ENCODE measurements at regions not wholly inside any gene's neighbourhood (a gene's known extent, or its start where the extent isn't known, plus 50 kb on each side); places are given as distances from the start of the nearest gene placed in this dataset.

DNA sequence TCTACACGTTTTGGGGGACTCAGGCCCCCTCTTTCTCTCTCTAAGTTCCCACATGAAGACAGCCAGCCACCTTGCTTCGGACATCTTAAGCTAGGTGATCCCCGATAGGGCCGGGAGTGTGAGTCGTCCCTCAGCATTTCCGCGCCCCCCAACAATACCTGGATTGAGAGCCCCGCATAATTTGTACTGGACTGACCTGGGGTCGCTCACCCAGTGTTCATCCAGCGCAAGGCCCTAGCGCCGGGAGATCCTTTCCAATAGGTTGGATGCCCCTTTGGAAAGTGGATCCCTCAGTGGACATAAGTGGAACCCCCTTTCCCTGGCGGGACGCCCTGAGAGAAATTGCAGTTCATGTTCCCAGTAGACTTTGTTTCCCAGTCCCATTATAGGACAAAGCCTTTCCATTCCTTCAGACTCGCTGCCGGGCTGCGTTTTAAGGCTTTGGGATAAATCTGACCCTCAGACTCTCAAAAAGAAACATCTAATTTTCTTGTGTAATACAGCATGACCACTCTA, 77.8 kb upstream of the KCNH7 start:
- Mint-ChIP-seq H3K27ac (ENCODE audit: unreplicated experiment) (no peak overlapping the region), H3K27me3 (ENCODE audit: low read depth) (no peaks in the 10 kb centered on the region), H3K9me3 (peaks cover 6% of the 10 kb centered on the region), H3K4me3 (no peak overlapping the region), H3K4me1 (no peaks in the 10 kb centered on the region), H3K36me3 (ENCODE audit: low read depth) (no peaks in the 10 kb centered on the region)
- TF ChIP-seq, protein P1, sequence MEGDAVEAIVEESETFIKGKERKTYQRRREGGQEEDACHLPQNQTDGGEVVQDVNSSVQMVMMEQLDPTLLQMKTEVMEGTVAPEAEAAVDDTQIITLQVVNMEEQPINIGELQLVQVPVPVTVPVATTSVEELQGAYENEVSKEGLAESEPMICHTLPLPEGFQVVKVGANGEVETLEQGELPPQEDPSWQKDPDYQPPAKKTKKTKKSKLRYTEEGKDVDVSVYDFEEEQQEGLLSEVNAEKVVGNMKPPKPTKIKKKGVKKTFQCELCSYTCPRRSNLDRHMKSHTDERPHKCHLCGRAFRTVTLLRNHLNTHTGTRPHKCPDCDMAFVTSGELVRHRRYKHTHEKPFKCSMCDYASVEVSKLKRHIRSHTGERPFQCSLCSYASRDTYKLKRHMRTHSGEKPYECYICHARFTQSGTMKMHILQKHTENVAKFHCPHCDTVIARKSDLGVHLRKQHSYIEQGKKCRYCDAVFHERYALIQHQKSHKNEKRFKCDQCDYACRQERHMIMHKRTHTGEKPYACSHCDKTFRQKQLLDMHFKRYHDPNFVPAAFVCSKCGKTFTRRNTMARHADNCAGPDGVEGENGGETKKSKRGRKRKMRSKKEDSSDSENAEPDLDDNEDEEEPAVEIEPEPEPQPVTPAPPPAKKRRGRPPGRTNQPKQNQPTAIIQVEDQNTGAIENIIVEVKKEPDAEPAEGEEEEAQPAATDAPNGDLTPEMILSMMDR (conservative IDR thresholded peaks at IDR 0.05), result no peak
- no peak for DNase-seq (ENCODE audit: low read depth, low spot score)

DNA sequence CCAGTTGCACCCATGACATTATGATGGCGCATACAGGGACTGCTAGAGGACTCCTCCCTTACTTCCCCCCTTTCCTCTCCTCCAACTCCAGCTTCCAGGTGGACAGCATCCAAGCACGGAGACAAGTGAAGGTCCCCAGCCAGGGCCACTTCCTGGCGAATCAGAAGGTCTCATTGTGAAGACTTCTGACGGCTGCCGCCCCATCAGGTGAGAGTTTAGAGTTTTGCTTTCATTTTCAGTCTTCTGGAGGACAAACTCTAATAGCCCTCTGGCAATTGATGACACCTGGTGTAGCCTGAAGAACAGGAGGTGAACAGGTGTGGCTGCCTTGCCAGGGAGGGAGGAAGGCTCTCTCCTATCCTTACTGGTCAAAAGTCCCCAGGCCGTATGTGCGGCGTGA, 77.3 kb upstream of the KCNH7 start:
- TF ChIP-seq, protein P1 (conservative IDR thresholded peaks at IDR 0.05), result no peak
- Mint-ChIP-seq H3K4me3 (no peak overlapping the region), H3K27ac (ENCODE audit: unreplicated experiment) (no peak overlapping the region), H3K4me1 (no peaks in the 10 kb centered on the region), H3K27me3 (ENCODE audit: low read depth) (no peaks in the 10 kb centered on the region), H3K36me3 (ENCODE audit: low read depth) (no peaks in the 10 kb centered on the region), H3K9me3 (peaks cover 6% of the 10 kb centered on the region)
- no peak for DNase-seq (ENCODE audit: low read depth, low spot score)

DNA sequence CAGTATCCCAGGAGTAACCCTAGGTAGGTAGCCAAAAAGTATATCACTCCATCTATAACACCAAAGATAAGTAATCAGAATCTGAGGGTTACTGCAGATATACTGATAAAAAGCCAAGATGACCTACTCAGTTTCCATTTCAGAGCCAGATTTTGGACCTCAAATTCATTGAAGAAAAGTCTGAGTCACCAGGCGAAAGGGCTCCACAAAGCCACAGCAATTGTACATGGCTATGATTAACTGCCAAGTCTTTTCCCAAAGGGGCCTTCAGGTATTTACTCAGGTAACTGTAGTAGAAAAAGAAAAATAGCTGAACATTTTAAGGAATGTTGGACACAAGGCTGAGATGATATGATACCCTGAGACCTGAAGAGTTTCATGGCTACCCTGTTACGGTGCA, 75.6 kb upstream of the KCNH7 start:
- Mint-ChIP-seq H3K36me3 (ENCODE audit: low read depth) (no peaks in the 10 kb centered on the region), H3K27me3 (ENCODE audit: low read depth) (no peaks in the 10 kb centered on the region), H3K4me3 (no peak overlapping the region), H3K9me3 (peaks cover 6% of the 10 kb centered on the region), H3K27ac (ENCODE audit: unreplicated experiment) (no peak overlapping the region), H3K4me1 (no peaks in the 10 kb centered on the region)
- DNase-seq (ENCODE audit: low read depth, low spot score), result no peak
- TF ChIP-seq, protein P1 (conservative IDR thresholded peaks at IDR 0.05), result no peak

DNA sequence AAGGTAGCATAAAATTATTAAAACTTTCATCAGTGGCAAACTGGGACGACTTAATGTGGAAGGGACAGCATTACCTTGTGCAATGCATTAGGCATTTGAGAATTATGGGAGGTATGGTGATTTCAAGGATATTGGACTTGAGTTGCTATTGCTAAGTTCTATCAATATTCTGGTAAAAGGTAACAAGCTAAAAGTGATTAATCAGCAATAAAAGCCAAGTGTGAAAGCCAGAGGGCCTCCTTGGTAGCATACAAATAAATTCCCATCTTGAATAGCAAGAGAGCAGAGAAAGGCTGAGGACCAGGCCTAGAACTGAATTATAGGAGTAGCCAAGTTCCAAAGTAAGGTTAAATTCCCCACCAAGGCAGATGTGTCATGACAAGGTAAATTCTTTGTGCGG, 74.2 kb upstream of the KCNH7 start:
- H3K9me3 Mint-ChIP-seq, result peaks cover 6% of the 10 kb centered on the region
- DNase-seq (ENCODE audit: low read depth, low spot score), result no peak
- H3K27me3 Mint-ChIP-seq (ENCODE audit: low read depth), result no peaks in the 10 kb centered on the region
- TF ChIP-seq, protein P1 (conservative IDR thresholded peaks at IDR 0.05), result no peak
- H3K4me3 Mint-ChIP-seq, result no peak overlapping the region
- no peak overlapping the region for H3K27ac Mint-ChIP-seq (ENCODE audit: unreplicated experiment)
- H3K36me3 Mint-ChIP-seq (ENCODE audit: low read depth), result no peaks in the 10 kb centered on the region
- no peaks in the 10 kb centered on the region for H3K4me1 Mint-ChIP-seq

DNA sequence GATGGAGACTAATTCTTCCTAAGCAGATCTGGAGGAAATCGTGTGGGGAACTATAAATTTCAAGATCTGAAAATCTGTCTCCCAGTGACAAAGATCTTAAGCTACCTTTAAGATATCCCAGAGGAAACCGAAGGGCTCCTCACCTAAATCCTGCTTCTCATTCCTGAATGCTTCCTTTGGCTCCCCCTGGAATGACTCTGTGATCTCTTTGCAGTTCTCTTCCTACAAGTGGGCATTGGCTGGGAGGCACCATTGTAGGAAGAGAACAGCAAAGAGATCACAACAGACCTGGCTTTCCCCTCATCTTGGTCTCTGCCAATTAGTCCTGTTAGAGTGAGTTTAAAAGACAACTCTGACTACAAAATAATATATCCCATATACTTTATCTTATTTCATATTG, 70.0 kb upstream of the KCNH7 start:
- DNase-seq (ENCODE audit: low read depth, low spot score), result no peak
- no peak overlapping the region for H3K4me3 Mint-ChIP-seq

More for the DNA sequence above, 70.0 kb upstream of the KCNH7 start:
- Mint-ChIP-seq H3K27me3 (ENCODE audit: low read depth) (no peaks in the 10 kb centered on the region), H3K9me3 (peaks cover 1% of the 10 kb centered on the region), H3K4me1 (no peaks in the 10 kb centered on the region), H3K27ac (ENCODE audit: unreplicated experiment) (no peak overlapping the region), H3K36me3 (ENCODE audit: low read depth) (no peaks in the 10 kb centered on the region)
- TF ChIP-seq, protein P1 (conservative IDR thresholded peaks at IDR 0.05), result no peak
